GM23248 (cell line): ENCODE measurements at regions not wholly inside any gene's neighbourhood (a gene's known extent, or its start where the extent isn't known, plus 50 kb on each side); places are given as distances from the start of the nearest gene placed in this dataset.

Experiments
- EZH2 ChIP-seq: fragments of 200-600 bp; sonication (generic); IDR thresholded peaks from 2 replicates; pipeline ENCODE4 v1.6.1; 2018; ENCODE audit warnings: antibody characterized with exemption, mild to moderate bottlenecking; ENCODE audit not compliant: insufficient read depth, poor library complexity, severe bottlenecking
- EZH2phosphoT487 ChIP-seq: fragments of 200-600 bp; sonication (generic); IDR thresholded peaks from 2 replicates; pipeline ENCODE4 v1.6.1; 2018; ENCODE audit warnings: antibody characterized with exemption, moderate library complexity, mild to moderate bottlenecking, low read depth; ENCODE audit not compliant: insufficient read depth

DNA sequence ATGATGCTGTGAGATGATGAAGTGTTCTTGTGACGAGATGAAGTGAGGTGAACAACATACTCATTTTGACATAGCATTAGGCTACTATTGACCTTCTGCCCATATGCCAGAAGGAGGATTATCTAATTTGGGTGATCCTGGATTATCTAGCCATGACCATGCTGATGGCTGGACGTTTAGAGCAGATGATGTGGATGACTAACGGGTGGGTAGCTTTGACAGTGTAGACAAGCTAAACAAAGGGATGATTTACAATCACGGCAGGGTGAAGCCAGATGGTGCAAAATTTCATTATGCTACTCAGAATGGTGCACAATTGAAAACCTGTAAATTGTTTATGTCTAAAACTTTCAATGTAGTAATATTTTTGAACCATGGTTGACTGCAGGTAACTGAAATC is 2403.4 kb upstream of the ACO1 start:
- no peak for TF ChIP-seq EZH2
- no peak for TF ChIP-seq EZH2phosphoT487
